Right lobe of liver (tissue), 6 donors: ENCODE measurements at regions not wholly inside any gene's neighbourhood (a gene's known extent, or its start where the extent isn't known, plus 50 kb on each side); places are given as distances from the start of the nearest gene placed in this dataset.

Experiments
- ATAC-seq, 4 donors: fragments of 200-7000 bp; cut with Tn5 transposase; one replicate each; pipeline ENCODE4 v1.9.1; 2020; ENCODE audit warnings: mild to moderate bottlenecking in 4 of 4, moderate library complexity in 4 of 4
- DNase-seq, 3 donors: peaks; one replicate each; pipeline ENCODE4 v3.0.0-alpha.2; 2020
- H3K27ac ChIP-seq, 3 donors: fragments of 200-600 bp; one replicate each; pipeline ENCODE4 v1.8.0; 2022
- H3K27me3 ChIP-seq, 2 donors: fragments of 200-600 bp; one replicate each; pipeline ENCODE4 v1.8.0; 2022
- H3K36me3 ChIP-seq, 4 donors: fragments of 200-600 bp; sonication (generic) in 1 of 4; one replicate each; pipeline versions ENCODE4 v1.5.1 to v1.8.0; 2017 to 2022; ENCODE audit warnings: control low read depth in 1 of 4
- H3K4me1 ChIP-seq, 4 donors: fragments of 200-600 bp; sonication (generic) in 1 of 4; one replicate each; pipeline versions ENCODE4 v1.5.1 to v1.8.0; 2017 to 2022; ENCODE audit warnings: control low read depth in 1 of 4
- H3K4me3 ChIP-seq, 3 donors: fragments of 200-600 bp; one replicate each; pipeline ENCODE4 v1.8.0; 2022
- H3K9me3 ChIP-seq, 4 donors: fragments of 200-600 bp; sonication (generic) in 1 of 4; one replicate each; pipeline versions ENCODE4 v1.5.1 to v1.8.0; 2017 to 2022; ENCODE audit warnings: control low read depth in 1 of 4
- POLR2A ChIP-seq: fragments of 450-650 bp; IDR thresholded peaks from one replicate; pipeline ENCODE4 v1.6.1; 2017; ENCODE audit warnings: antibody characterized with exemption, mild to moderate bottlenecking
- WGBS: methylation state at CpG from one replicate; pipeline ENCODE4 v1.1.6; 2018; ENCODE audit warnings: low coverage, low lambda C conversion rate; ENCODE audit not compliant: insufficient coverage; ENCODE audit errors: missing lambda C conversion rate; 5-methylcytosine and 5-hydroxymethylcytosine counted together
- intact Hi-C, 2 donors: fragments of 100-400 bp; cut with DNase I; formaldehyde crosslinking; loops; one replicate each; pipeline versions ENCODE4 v1.11.2 to v1.14.1; 2022
- TF ChIP-seq, protein P1 (sequence below), 4 donors: fragments of 200-600 bp in 3 of 4; fragments of 450-650 bp in 1 of 4; IDR thresholded peaks; one replicate each; pipeline versions ENCODE4 v1.5.1 to v1.8.0; 2016 to 2022; ENCODE audit warnings: antibody characterized with exemption in 4 of 4, mild to moderate bottlenecking in 2 of 4
- donor health status: DM: no; HTN: yes; CAD: no.
- donor health status: DM: no; HTN: no; CAD: no.
- donor health status: DM: no; HTN: no; CAD: no.
- donor health status: DM: no; HTN: yes; CAD: no.
- donor health status: DM: no; HTN: yes; CAD: no.

DNA sequence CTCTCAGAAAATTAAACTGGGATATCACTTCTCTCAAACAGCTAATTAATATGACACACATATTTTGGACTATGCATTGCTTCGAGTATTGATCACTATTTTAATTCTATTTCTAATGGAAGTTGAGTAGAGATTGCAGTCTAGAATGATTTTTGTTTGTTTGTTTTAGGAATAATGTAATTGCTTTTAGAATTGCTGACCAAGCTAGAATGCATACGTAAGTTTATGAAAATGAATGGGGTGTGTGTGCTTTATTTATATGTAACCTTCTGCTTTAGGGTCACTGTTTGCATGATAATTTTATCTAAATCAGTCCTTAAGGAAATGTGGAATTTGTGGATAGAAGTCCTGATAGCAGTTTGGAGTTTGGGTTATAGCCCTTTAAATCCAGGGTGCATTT lies 371.4 kb downstream of the NR2F2 start:
- Histone ChIP-seq H3K27me3 (no peaks in the 10 kb centered on the region), H3K27ac (no peak overlapping the region), H3K4me1 (no peaks in the 10 kb centered on the region), H3K4me3 (no peak overlapping the region), H3K9me3 (no peaks in the 10 kb centered on the region), H3K36me3 (no peaks in the 10 kb centered on the region)
- ATAC-seq = no peak
- TF ChIP-seq, protein P1, sequence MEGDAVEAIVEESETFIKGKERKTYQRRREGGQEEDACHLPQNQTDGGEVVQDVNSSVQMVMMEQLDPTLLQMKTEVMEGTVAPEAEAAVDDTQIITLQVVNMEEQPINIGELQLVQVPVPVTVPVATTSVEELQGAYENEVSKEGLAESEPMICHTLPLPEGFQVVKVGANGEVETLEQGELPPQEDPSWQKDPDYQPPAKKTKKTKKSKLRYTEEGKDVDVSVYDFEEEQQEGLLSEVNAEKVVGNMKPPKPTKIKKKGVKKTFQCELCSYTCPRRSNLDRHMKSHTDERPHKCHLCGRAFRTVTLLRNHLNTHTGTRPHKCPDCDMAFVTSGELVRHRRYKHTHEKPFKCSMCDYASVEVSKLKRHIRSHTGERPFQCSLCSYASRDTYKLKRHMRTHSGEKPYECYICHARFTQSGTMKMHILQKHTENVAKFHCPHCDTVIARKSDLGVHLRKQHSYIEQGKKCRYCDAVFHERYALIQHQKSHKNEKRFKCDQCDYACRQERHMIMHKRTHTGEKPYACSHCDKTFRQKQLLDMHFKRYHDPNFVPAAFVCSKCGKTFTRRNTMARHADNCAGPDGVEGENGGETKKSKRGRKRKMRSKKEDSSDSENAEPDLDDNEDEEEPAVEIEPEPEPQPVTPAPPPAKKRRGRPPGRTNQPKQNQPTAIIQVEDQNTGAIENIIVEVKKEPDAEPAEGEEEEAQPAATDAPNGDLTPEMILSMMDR (IDR thresholded peaks at IDR 0.05) = no peak
- no peak for TF ChIP-seq POLR2A
- intact Hi-C loops = no loop called here
- DNase-seq = no peak
- WGBS = 22% methylated on average over 2 of the region's 2 CpGs

DNA sequence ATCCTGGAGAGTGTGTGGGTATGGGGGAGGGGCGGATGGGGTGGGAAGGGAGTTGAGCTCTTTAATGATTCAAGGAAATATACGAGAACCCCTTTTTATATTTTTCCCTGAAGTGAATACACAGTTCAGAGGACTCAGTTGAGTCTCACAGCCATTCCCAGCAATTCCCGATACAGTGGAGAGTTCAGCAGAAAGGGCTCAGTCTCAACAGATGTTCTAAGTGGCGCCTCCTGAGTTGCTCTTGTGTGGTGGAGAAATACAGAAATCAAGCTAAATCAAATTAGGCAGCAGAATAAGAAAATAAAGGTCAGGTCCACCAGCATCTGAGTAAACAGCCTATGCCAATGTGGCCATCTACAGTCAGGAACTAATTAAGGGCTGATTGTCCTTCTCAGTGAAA lies 372.1 kb downstream of the NR2F2 start:
- no peaks in the 10 kb centered on the region for H3K36me3 ChIP-seq
- 43% methylated on average over 4 of the region's 4 CpGs for WGBS
- H3K4me3 ChIP-seq = no peak overlapping the region
- no peak for ATAC-seq
- no peaks in the 10 kb centered on the region for H3K4me1 ChIP-seq
- TF ChIP-seq, protein P1 (IDR thresholded peaks at IDR 0.05) = no peak
- no peak for TF ChIP-seq POLR2A
- intact Hi-C loops = no loop called here
- no peak for DNase-seq
- no peak overlapping the region for H3K27ac ChIP-seq
- no peaks in the 10 kb centered on the region for H3K9me3 ChIP-seq
- H3K27me3 ChIP-seq = no peaks in the 10 kb centered on the region

DNA sequence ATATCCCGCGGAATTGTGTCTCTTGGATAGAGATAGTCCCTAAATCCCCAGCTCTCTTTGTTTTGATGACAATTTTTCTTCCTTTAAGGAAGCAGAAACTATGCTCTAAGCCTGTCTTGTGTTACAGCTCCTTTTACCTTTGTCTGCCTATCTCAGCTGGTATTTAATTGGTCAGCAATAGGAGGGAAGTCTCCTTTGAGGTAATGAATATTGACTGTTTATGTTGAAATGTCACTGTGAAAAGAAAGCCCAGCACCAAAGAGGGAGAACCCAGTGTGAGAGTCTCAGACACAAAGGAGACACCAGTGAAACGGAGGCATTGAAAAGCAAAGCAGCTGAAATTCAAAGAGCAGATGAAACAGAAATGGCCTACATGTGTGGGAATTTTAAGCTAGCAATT lies 372.6 kb downstream of the NR2F2 start:
- Histone ChIP-seq H3K27me3 (no peaks in the 10 kb centered on the region), H3K36me3 (no peaks in the 10 kb centered on the region), H3K4me3 (no peak overlapping the region), H3K9me3 (no peaks in the 10 kb centered on the region), H3K27ac (no peak overlapping the region), H3K4me1 (no peaks in the 10 kb centered on the region)
- TF ChIP-seq POLR2A = no peak
- TF ChIP-seq, protein P1 (IDR thresholded peaks at IDR 0.05) = no peak
- DNase-seq (no peak), ATAC-seq (no peak)
- 38% methylated on average over 3 of the region's 3 CpGs for WGBS
- intact Hi-C loops = no loop called here

DNA sequence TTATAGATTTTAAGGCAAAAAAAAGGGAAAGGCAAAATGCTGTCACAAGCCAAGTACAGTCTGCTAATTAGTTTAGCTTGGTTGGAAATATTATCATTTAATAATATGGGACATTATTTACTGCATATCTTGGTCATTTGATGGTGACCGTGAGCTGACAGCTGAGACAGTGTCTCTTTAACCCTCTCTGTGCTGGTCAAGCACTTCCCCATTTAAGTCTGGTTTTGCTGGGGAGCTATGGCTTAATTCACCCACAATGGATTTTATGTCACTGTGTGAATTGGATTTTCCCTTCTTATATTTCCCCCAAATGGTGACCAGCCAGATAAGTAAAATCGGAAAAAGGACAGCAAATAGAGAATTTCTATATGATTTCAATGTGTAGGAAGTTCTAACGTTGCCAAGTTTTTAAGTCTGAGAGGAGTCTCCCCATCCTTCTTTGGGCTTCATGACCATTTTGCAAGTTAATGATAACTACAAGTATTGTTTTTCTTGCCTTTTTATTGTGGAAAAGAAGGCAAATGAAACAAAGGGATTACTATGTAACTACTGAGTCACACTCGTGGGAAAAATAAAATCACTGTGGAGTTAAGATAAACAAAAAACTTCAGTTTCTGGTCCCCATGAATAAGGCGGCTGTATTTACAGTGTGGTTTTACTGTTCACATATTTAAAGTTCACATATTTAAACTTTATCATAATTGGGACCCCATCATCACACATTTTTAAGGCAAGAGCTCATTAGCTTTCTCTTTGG lies 373.5 kb downstream of the NR2F2 start:
- Histone ChIP-seq H3K9me3 (no peaks in the 10 kb centered on the region), H3K27ac (no peak overlapping the region), H3K36me3 (no peaks in the 10 kb centered on the region), H3K4me3 (no peak overlapping the region), H3K4me1 (no peaks in the 10 kb centered on the region), H3K27me3 (no peaks in the 10 kb centered on the region)
- no peak for TF ChIP-seq POLR2A
- TF ChIP-seq, protein P1 (IDR thresholded peaks at IDR 0.05) = no peak
- WGBS = 35% methylated on average over 5 of the region's 5 CpGs
- intact Hi-C loops = no loop called here
- ATAC-seq = no peak
- no peak for DNase-seq
